ENCODE measurements at regions not wholly inside any gene's neighbourhood (a gene's known extent, or its start where the extent isn't known, plus 50 kb on each side); places are given as distances from the start of the nearest gene placed in this dataset.

DNA sequence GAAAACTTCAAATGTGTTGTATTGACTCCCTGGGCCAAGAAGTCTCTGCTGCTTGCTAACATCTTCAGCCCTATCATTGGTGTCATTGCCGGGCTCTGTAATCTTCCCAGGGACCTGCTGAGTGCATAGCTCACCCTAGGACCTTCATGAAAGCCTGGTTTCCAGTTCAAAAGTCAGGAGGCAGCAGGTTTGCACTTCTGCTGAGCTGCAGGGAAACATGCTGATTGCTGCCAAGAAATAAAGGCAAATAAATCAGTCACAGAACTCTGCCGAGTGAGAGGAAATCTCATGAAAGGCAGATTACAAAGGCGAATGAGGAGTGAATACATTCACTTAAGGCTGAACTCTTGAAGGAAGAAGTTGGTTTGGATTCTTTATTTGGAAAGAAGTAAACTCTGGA, 1947.6 kb upstream of the CELF4 start:
- FAIRE-seq, result no peak
- DNase-seq (ENCODE audit: low spot score), result no peak

DNA sequence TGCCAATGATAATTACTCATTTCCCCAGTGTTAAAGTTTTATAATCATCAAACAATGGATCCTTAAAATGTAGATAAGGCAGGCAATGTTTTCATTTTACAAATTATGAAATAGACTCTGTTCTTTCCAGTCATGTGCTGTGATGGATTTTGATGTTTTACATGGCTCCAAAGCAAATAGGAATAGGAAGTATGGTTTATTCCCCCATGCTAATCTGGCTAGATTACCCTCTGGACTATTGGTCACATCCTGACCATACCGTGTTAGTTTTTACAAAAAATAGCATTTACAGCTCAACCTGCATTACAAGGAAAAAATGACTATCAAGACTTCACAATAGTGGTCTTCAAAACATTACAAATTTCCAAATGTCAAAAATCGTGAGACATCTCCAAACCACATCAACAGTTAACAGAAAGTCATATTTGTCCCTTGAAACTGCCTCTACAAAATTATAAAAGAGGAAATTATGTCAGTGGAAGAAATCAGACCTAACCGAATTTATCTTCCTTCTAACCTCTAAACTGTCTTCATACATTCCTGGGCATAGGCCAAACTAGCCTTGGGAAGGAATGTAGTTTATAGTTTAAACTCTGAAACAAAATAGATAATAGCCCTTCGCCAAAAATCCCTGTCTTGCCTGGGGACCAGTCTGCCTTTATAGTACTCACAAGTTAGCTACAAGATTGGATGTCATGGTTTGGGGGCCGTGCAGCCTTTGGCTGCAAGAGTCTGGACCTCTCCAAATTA, 1941.2 kb upstream of the CELF4 start:
- DNase-seq (ENCODE audit: low spot score), result no peak
- no peak for FAIRE-seq

DNA sequence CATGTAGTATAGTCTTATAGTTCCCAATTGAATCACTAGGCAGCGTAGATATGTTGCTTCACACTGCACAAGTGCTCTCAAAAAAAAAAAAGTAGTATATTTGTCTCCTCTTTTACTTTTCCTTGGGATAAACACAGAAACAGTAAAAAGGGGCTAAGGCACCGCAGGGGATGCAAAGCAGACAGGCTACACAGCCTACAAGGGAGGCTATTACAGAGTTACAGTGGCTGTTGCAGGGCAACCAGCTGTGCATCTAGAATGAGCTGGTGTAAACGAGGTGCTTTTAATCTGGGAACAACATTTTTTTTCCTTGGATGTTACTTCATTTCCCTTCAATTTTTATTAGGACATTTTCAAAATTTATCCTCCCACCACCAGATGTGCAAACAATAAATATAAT, 1934.7 kb upstream of the CELF4 start:
- FAIRE-seq (no peak), DNase-seq (ENCODE audit: low spot score) (no peak)

DNA sequence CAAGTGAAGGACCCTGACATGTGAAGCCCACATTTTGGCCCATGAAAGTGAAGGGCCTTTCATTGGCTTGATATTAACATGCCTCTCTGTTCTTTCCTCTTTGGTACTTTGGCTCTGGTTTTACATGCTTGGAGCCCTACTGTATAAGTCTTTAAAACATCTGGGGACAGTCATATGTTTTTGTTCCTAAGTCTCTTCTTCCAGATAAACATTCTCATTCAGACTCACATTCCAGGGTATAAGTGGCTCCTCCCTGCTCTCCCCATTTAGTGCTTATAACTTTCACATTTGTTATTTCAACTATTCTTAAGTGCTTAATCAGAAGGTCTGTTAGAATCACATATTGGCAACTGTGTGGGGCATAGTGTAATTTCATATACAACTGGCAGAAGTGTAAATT, 1932.2 kb upstream of the CELF4 start:
- FAIRE-seq, result no peak

DNA sequence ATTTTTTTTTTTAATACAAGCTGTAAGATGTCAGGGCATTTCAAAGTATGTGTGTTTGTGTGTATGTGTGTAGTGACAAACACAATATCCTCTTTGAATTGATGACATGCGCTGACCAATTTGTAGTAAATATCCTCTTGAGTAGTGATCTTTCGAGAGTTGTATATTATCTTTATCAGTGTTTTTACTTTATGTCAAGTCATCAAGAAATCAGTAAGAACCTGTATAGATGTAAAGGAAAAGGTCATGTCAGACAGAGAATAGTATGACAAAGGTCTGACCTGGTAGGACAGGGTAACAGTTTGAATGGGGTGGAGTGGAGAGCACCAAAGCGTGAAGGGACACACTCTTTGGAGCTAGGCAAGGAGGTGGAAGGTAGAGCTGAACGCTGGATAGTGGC, 1931.4 kb upstream of the CELF4 start:
- DNase-seq (ENCODE audit: low spot score) (no peak), FAIRE-seq (no peak)

More for the DNA sequence above, 1932.2 kb upstream of the CELF4 start:
- DNase-seq (ENCODE audit: low spot score), result no peak

DNA sequence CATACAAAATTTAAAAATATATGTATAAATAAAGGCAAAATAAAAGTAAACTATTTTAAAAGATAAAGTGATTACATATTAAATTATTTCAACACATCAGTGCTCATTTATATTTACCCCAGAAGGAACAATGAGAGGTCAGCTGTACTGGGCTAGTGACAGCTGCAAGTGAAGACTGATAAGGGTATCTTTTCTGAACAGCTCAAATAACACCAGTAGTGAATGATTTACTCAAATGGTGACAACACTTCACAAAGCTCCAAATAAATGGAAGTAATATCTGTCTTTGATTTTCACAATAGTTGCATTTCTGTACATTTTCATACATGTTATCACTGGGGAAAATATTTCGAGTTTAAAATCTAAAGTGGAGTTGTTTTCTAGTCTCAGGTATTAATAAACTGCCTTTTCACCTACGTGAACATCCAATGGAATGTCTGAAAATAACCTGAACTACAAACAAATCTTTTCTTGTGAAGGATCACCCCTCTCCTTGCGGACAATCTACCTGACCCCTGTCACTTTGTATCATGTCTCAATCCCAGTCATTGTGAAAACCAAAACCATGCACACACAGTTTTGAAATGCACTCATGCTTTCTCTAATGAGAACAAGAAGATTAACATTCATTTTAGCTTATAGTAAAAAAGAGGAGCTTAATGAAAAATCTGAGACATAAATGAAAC, 1928.8 kb upstream of the CELF4 start:
- no peak for DNase-seq (ENCODE audit: low spot score)

DNA sequence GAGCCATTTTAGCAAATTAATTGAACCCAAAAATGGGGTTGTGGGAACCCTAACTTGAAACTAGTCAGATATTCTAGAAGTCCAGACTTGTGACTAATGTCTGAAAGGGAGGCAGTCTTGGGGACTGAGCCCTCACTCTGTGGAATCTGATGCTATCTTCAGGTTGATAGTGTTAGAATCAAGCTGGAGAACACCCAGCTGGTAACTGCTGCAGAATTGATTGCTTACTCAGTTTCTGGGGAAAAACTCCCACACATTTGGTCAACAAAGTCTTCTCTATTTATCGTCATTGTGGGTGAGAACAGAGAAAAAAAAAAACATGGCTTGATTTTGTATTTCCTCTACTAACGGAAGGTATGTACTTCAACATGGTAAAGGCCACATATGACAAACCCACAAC, 1925.8 kb upstream of the CELF4 start:
- FAIRE-seq (no peak), DNase-seq (ENCODE audit: low spot score) (no peak)

More for the DNA sequence above, 1928.8 kb upstream of the CELF4 start:
- no peak for FAIRE-seq

DNA sequence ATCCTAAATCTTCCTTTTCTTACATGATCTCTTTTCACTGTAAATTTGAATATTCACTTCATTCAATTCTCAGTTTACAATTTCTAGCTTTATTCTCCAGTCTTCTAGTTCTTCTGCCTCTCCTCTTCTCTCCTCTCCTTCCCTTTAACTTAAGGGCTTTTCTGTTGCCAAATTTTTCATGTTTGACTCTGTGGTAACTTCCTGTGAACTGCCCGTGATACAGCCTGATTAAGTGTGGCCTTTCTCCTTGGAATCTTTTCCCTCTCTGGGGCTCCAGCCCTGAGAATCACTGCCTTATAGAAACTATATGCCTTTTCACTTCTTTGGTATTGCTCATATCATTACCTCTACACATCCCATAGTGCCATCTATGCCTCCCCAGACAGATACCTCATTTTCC, 1923.8 kb upstream of the CELF4 start:
- DNase-seq (ENCODE audit: low spot score) (no peak), FAIRE-seq (no peak)

DNA sequence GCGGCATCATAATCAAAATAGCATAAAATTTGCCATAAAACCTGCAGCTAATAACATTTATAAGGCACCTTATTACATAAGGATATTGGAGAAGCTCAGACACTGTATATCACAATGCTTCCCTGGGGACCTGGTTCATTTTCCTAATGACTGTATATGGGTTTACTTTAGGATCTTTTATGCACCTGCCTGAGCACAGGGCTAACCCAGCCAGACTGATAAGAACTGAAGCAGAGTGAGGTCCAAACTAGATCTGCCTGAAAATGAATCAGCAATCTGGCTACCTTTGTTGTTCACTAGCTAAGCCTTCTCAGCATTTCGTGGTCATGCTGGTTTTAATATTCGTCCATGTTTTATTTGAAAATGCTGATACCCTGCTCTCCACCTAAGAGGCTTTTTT, 1922.3 kb upstream of the CELF4 start:
- DNase-seq (ENCODE audit: low spot score) (no peak), FAIRE-seq (no peak)

DNA sequence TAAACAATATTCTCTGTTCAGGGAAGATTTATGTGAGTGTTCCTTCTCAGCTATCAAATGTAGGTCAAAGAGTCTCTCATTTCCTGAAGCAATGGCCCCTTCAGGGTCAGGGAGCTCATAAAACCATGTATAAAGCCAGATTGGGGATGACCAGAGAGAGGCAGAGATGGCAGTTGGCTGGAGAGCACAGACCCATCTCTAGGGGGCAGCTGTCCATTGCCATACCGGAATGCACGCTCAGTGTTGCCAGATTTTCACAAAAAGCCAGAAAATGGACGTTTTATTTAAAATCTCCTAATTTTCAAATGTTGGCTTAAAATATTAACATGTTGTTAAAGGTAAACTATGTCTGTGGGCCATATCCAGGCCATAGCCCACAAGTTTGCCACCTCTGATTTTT, 1920.7 kb upstream of the CELF4 start:
- DNase-seq (ENCODE audit: low spot score) (no peak), FAIRE-seq (no peak)

DNA sequence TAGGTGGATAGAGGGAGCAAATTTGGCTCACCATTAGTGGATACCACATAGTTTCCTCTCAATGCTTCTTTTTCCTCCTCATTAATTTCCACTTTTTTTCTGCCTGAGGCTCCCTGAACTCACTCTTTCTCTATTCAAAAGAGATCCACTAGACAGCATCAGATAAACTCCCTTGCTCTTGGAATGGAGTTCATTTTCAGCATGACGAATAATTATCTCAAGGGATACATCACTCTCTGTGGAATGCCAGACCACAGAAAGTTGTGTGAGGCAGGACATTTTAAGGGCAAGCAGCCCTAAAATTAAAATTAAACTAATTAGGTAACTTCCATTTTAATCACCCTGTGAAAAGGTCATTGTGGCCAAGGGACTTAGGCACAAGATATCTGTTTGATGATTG, 1920.1 kb upstream of the CELF4 start:
- FAIRE-seq (no peak), DNase-seq (ENCODE audit: low spot score) (no peak)

DNA sequence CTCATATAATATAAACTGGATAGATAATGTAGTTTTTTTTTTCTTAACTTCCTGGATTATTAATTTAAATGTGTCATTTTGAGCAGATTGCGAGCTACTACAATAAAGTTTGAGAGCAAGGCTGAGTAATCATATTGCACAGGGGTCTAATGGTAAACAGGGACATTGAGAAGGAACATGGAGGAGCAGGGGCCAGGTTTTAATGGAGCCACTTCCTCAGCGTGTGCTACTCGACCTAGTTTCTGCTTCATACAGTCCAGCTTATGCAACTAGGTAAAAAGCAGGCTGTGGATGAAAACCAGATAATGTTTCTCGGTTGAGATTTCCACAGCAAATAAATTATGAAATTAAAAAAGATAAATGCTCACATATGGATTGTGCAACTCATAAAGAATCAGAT, 1915.7 kb upstream of the CELF4 start:
- no peak for FAIRE-seq
- no peak for DNase-seq (ENCODE audit: low spot score)

DNA sequence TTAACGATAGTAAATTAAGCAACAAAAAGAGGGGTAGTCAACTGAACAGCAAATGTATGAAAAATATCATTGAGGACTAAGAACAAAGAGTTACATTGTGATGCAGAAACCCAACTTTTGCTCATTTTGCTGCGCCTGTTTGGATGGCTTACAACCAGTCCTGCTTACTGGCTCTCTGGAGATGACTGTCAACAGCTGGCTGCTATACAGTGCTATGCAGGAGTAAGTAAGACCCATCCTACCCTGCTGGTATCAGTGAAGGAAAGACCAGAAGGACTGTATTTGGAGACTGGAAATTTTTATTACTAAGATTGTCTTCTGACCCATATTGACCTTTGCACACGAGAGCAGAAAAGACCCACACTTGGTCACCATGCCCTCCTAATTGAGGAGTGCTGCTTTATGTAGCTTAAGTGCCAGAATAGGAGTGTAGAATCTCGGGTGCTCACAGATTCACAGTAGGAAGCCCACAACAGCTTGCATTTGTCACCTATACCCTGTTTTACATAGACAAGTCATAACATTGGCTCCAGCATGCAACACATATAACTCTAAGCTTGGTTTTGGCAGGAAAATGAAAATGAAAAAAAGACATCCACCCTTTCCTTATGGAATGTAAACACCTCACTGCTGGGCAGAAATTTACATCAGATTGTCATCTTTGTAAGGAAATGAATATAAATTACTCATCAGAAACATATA, 1915.0 kb upstream of the CELF4 start:
- DNase-seq (ENCODE audit: low spot score) (no peak), FAIRE-seq (no peak)

DNA sequence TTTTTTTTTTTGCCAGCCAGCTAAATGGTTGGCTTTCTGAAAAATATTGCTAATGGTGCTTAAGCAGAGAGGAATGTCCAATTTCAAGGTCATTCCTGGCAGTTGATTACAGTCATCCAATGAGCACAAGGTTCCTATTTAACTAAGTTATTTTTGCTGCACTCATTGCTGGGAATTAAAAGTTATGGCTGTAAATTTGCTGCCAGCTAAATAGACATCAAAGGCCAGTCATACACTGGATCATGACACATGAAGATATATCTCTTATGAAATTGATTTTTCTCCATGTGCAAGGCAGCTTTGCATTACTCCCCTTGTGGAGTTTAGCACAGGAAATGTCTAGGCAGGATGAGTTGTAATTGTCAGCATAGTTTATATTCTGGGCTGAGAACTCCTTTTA, 1898.4 kb upstream of the CELF4 start:
- FAIRE-seq (no peak), DNase-seq (ENCODE audit: low spot score) (no peak)

DNA sequence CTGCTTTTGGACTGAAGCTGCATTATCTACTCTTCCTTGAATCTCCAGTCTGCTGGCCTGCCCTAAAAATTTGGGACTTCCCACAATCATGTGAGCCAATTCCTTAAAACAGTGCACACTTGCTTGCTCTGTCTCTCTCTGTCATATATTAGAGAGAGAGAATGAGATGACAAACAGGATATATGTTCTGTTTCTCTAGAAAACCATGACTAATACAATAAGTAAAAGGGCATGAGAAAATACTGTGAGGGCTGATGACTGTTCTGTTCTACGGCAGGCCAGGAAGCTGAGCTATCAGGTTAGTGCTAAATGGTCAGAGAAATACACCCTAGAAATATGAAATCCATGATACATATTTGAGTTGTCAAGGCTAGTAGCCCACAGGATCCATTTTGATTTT, 1896.8 kb upstream of the CELF4 start:
- FAIRE-seq, result no peak
- no peak for DNase-seq (ENCODE audit: low spot score)

DNA sequence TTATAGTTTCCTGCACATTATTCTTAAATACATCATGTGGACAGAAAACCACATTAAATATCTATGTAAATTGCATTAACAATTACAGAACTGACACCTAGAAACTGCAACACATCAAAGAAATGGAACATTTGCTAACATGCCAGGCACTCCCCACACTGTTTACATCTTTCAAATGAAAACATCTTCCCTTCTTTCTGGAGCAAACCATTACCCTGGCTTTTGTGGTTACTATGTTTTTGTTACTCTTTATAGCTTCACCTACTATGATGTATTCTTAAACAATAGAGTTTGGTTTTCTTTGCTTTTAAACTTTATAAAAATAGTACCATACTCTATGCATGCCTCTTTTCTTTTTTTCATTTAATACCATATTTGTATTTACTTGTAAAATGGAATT, 1894.5 kb upstream of the CELF4 start:
- FAIRE-seq, result no peak
- no peak for DNase-seq (ENCODE audit: low spot score)

DNA sequence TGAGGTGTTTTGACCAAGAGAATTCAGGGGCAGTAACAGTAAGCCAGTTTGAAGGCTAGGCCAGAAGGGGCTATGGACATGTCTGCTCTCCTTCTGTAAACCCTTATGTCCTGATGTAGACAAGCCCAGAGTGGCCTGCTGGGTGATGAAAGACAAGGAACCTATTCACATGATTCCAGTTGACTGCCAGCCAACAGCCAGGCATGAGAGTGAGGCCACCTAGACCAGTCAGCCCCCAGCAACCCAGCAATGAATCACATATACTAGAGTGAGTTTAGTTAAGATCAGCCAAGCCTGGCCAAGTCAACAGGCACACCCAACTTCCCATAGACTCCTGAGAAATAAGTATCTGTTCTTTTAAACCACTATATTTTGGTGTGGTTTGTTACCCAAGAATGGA, 1889.7 kb upstream of the CELF4 start:
- DNase-seq (ENCODE audit: low spot score) (peak; percentile 8), FAIRE-seq (no peak)

DNA sequence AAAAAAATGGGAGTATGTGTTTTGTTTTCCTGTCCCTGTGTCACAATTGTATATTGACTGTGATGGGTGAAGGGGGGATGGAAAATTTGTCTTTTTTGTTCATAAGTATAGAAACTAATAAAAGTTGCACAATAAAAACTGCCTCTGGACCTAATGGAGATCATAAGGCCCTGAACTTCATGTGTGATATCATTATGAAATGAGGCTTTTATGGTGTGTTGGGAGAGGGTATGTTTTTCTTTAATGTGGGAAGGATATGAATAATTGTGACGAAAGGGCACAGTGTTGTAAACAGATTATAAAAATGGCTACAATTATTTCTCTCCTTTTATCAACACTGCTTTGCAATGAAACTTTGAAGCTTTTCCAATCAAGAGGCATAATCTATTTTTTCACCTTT, 1889.3 kb upstream of the CELF4 start:
- DNase-seq (ENCODE audit: low spot score) (no peak), FAIRE-seq (no peak)

DNA sequence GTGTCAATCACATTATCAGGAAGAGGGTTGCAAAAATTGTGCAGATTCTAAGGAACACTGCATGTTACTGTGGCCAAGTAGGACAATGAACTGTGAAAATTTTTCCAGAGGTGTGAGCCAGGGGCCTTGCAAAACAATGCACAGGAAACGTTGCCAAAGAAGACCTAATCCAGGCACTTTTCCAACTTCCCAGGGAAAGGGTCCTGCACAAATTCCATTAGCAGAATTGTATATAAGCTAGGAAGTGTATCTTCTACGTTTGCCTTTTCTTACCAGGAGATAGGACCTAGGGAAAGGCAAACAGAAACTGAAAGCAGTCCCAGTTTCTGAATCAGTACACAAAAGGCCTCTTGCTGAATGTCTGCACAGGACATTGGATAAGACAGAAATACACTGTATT, 1888.3 kb upstream of the CELF4 start:
- DNase-seq (ENCODE audit: low spot score), result peak; percentile 1
- no peak for FAIRE-seq

DNA sequence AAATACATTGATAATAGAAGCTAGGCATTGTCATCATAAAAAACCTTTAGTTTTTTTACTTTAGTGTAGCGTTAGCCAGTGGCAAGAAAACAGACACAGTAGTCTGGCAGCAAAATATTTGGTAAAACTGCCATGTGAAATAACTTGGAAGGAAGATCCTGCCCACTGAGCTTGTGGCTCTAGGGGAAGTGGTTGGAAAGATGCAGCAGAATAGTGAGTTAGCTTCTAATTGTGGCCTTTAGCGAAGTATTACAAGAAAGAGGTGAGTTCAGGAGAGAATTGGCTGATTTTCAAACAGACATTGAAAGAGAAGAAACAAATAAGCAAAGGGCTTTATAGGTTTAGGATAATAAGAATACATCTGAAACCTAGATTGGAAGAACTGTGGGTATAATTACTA, 1887.8 kb upstream of the CELF4 start:
- DNase-seq (ENCODE audit: low spot score), result no peak
- no peak for FAIRE-seq

DNA sequence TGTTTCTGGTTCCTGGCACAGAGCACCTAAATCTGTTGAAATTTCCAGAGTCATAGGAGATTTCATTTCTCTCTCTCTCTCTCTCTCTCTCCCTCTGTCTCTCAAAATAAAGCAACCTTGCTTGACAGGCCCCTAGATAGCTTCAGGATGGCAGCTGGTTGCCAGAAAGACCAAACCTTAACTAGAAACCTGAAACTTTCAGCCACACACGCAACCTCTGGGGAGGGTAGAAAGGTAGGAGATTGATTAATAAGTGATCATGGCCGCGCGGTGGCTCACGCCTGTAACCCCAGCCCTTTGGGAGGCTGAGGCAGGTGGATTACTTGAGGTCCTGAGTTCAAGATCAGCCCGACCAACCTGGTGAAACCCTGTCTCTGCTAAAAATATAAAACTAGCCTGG, 1885.4 kb upstream of the CELF4 start:
- no peak for DNase-seq (ENCODE audit: low spot score)
- FAIRE-seq, result no peak

DNA sequence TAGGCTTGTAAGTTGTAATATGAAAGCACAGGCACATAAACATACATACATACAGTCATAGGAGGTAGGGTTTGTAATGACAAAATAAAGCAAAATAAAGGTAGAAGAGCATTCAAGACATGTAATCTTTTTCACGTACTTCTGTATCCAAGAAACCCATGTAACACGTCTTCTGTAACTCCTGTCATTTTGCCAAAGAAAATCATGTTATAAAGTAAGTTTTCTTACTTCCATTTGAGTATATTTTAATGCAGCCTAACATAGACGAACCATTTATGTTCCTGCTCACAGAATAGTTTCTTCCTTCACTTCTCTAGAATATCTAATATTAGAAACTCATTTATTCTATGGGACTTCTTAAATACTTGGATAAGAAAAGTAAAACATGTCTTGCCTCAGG, 1884.0 kb upstream of the CELF4 start:
- FAIRE-seq, result no peak
- no peak for DNase-seq (ENCODE audit: low spot score)

DNA sequence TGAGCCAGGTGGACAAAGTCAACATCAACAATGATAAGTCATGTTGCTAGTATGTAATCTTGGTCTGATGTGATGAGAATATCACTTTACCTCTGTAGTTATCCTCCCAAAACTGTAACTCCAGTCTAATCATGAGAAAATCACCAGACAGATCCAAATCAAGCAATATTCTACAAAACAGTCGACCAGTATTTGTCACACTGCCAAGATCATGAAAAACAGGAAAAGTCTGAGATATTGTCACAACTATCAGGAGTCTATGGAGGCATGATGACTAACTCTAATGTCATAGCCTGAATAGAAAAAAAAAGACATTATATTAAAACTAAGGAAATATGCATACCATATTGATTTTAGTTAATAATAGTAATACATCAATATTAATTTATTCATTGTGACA, 1883.3 kb upstream of the CELF4 start:
- FAIRE-seq, result no peak
- DNase-seq (ENCODE audit: low spot score), result no peak
